IMR-90 (cell line): ENCODE measurements at regions not wholly inside any gene's neighbourhood (a gene's known extent, or its start where the extent isn't known, plus 50 kb on each side); places are given as distances from the start of the nearest gene placed in this dataset.

Source experiments
- ATAC-seq: fragments of 200-7000 bp; cut with Tn5 transposase; 2 replicates; pipeline ENCODE4 v1.9.1; 2020; ENCODE audit warnings: low read depth, mild to moderate bottlenecking, moderate library complexity
- BruUV-seq: library from RNA; stranded (reverse); fragments of 400-500 nt; replicated peaks from 2 replicates; lab custom pipeline; 2021; lab: Mats Ljungman, UMichigan
- CTCF ChIA-PET: fragments of 300-600 bp; formaldehyde crosslinking; extraction: SDS; loops from one replicate; lab custom pipeline; 2021; ENCODE audit warnings: antibody characterized with exemption; lab: Yijun Ruan, JAX
- POLR2A ChIA-PET: fragments of 300-600 bp; sonication (Branson Sonifier 250); formaldehyde crosslinking; loops from one replicate; lab custom pipeline; 2022; ENCODE audit warnings: antibody characterized with exemption; ENCODE audit not compliant: unreplicated experiment; lab: Charles Lee
- DNase-seq: peaks from one replicate; pipeline ENCODE4 v3.0.0; 2013
- H2AFZ ChIP-seq: replicated peaks from 2 replicates; pipeline ENCODE3; 2013; ENCODE audit warnings: low read length, mild to moderate bottlenecking; ENCODE audit not compliant: poor library complexity
- H2AK5ac ChIP-seq: 2 replicates; pipeline ENCODE4 v1.6.1; 2013; ENCODE audit warnings: low read depth, low read length, inconsistent platforms
- H2AK9ac ChIP-seq: replicated peaks from 2 replicates; pipeline ENCODE3; 2013; ENCODE audit warnings: mild to moderate bottlenecking, low read depth, low read length, moderate library complexity; ENCODE audit not compliant: poor library complexity
- H2BK120ac ChIP-seq: 2 replicates; pipeline ENCODE4 v1.6.1; 2013; ENCODE audit warnings: low read depth, low read length, inconsistent platforms
- H2BK15ac ChIP-seq: 3 replicates; pipeline ENCODE4 v1.6.1; 2013; ENCODE audit warnings: low read depth, low read length, inconsistent platforms
- H2BK20ac ChIP-seq: 2 replicates; pipeline ENCODE4 v1.6.1; 2013; ENCODE audit warnings: low read depth, mild to moderate bottlenecking, inconsistent platforms, low read length, moderate library complexity
- H2BK5ac ChIP-seq: 2 replicates; pipeline ENCODE4 v1.6.1; 2013; ENCODE audit warnings: mild to moderate bottlenecking, low read depth, low read length, inconsistent platforms; ENCODE audit not compliant: poor library complexity, severe bottlenecking
- H3K14ac ChIP-seq: replicated peaks from 2 replicates; pipeline ENCODE4 v1.6.1; 2013; ENCODE audit warnings: low read depth, low read length, inconsistent platforms
- H3K18ac ChIP-seq: 2 replicates; pipeline ENCODE4 v1.6.1; 2013; ENCODE audit warnings: low read depth, low read length, control low read depth
- H3K23ac ChIP-seq: 2 replicates; pipeline ENCODE4 v1.6.1; 2013; ENCODE audit warnings: low read depth, low read length, inconsistent platforms
- H3K27ac ChIP-seq: 2 replicates; pipeline ENCODE4 v1.5.1; 2013; ENCODE audit warnings: mild to moderate bottlenecking, control low read depth, low read length; ENCODE audit not compliant: insufficient read depth
- H3K27me3 ChIP-seq: 2 replicates; pipeline ENCODE4 v1.6.1; 2013; ENCODE audit warnings: low read length; ENCODE audit not compliant: control insufficient read depth, insufficient read depth
- H3K36me3 ChIP-seq: 2 replicates; pipeline ENCODE4 v1.6.1; 2013; ENCODE audit warnings: low read length, mixed read lengths; ENCODE audit not compliant: control insufficient read depth, insufficient read depth
- H3K4ac ChIP-seq: 2 replicates; pipeline ENCODE4 v1.6.1; 2013; ENCODE audit warnings: low read depth, low read length, inconsistent platforms
- H3K4me1 ChIP-seq: 2 replicates; pipeline ENCODE4 v1.6.1; 2013; ENCODE audit warnings: low read length, mixed read lengths; ENCODE audit not compliant: control insufficient read depth, insufficient read depth
- H3K4me2 ChIP-seq: 2 replicates; pipeline ENCODE4 v1.6.1; 2013; ENCODE audit warnings: low read depth, mild to moderate bottlenecking, control low read depth, low read length, moderate library complexity
- H3K4me3 ChIP-seq: 2 replicates; pipeline ENCODE4 v1.5.1; 2013; ENCODE audit warnings: low read depth, mild to moderate bottlenecking, control low read depth, low read length, moderate library complexity; ENCODE audit not compliant: insufficient read depth
- H3K56ac ChIP-seq: 2 replicates; pipeline ENCODE4 v1.6.1; 2013; ENCODE audit warnings: low read length, inconsistent platforms; ENCODE audit not compliant: insufficient read depth; ENCODE audit errors: extremely low read depth
- H3K79me1 ChIP-seq, 2 experiments: 2 replicates each; pipeline ENCODE4 v1.6.1; 2013; ENCODE audit warnings: low read length in 2 of 2, inconsistent platforms in 1 of 2, low read depth in 1 of 2
- H3K9ac ChIP-seq: 2 replicates; pipeline ENCODE4 v1.6.1; 2013; ENCODE audit warnings: low read depth, low read length, control low read depth
- H3K9me1 ChIP-seq: 2 replicates; pipeline ENCODE4 v1.6.1; 2013; ENCODE audit warnings: low read length, inconsistent platforms; ENCODE audit not compliant: insufficient read depth
- H3K9me3 ChIP-seq: 2 replicates; pipeline ENCODE4 v1.6.1; 2013; ENCODE audit warnings: low read length; ENCODE audit not compliant: control insufficient read depth, insufficient read depth
- H4K20me1 ChIP-seq: 2 replicates; pipeline ENCODE4 v1.6.1; 2013; ENCODE audit warnings: low read length, inconsistent platforms; ENCODE audit not compliant: insufficient read depth
- H4K5ac ChIP-seq: 2 replicates; pipeline ENCODE4 v1.6.1; 2013; ENCODE audit warnings: mild to moderate bottlenecking, low read depth, low read length, control low read depth
- H4K8ac ChIP-seq, 2 experiments: 2 replicates each; pipeline ENCODE4 v1.6.1; 2013; ENCODE audit warnings: low read depth in 2 of 2, low read length in 2 of 2, control low read depth in 1 of 2, inconsistent platforms in 1 of 2
- H4K91ac ChIP-seq: 2 replicates; pipeline ENCODE4 v1.6.1; 2013; ENCODE audit warnings: low read depth, low read length, inconsistent platforms; ENCODE audit not compliant: insufficient read depth
- BHLHE40 ChIP-seq: fragments of 150-350 bp; IDR thresholded peaks from 2 replicates; pipeline ENCODE4 v1.6.1; 2016; ENCODE audit warnings: mild to moderate bottlenecking, low read depth, low read length
- CEBPB ChIP-seq: IDR thresholded peaks from 2 replicates; pipeline ENCODE4 v1.6.1; 2012; ENCODE audit warnings: low read depth, low read length, improper control_type of control experiment
- CHD1 ChIP-seq: IDR thresholded peaks from 2 replicates; pipeline ENCODE4 v1.6.1; 2012; ENCODE audit warnings: low read depth, low read length, improper control_type of control experiment
- FOS ChIP-seq: fragments of 150-350 bp; IDR thresholded peaks from 2 replicates; pipeline ENCODE4 v1.6.1; 2016; ENCODE audit warnings: low read depth, low read length
- MAFK ChIP-seq: IDR thresholded peaks from 2 replicates; pipeline ENCODE4 v1.6.1; 2012; ENCODE audit warnings: low read depth, low read length, improper control_type of control experiment
- MAZ ChIP-seq: IDR thresholded peaks from 2 replicates; pipeline ENCODE4 v1.6.1; 2012; ENCODE audit warnings: low read depth, mild to moderate bottlenecking, low read length, improper control_type of control experiment, moderate library complexity, borderline replicate concordance
- MXI1 ChIP-seq: IDR thresholded peaks from 2 replicates; pipeline ENCODE4 v1.6.1; 2012; ENCODE audit warnings: low read depth, mild to moderate bottlenecking, low read length, moderate library complexity, borderline replicate concordance
- NFE2L2 ChIP-seq: fragments of 150-350 bp; IDR thresholded peaks from 2 replicates; pipeline ENCODE4 v1.6.1; 2016; ENCODE audit warnings: low read depth, mild to moderate bottlenecking, low read length
- POLR2A ChIP-seq: IDR thresholded peaks from 2 replicates; pipeline ENCODE4 v1.6.1; 2012; ENCODE audit warnings: mild to moderate bottlenecking, low read depth, low read length
- RAD21 ChIP-seq: IDR thresholded peaks from 2 replicates; pipeline ENCODE4 v1.6.1; 2012; ENCODE audit warnings: low read length, improper control_type of control experiment
- RCOR1 ChIP-seq: IDR thresholded peaks from 2 replicates; pipeline ENCODE4 v1.6.1; 2012; ENCODE audit warnings: mild to moderate bottlenecking, low read length, improper control_type of control experiment; ENCODE audit not compliant: insufficient replicate concordance
- RFX5 ChIP-seq: IDR thresholded peaks from 2 replicates; pipeline ENCODE4 v1.8.0; 2012; ENCODE audit warnings: low read depth, mild to moderate bottlenecking, low read length, moderate library complexity
- SMC3 ChIP-seq: fragments of 150-350 bp; IDR thresholded peaks from 2 replicates; pipeline ENCODE4 v1.6.1; 2016; ENCODE audit warnings: low read depth, mild to moderate bottlenecking, antibody characterized with exemption, low read length, moderate library complexity
- WGBS, 2 experiments: methylation state at CpG; one replicate each; pipeline versions ENCODE4 v1.1.5 to v1.1.7; 2013; ENCODE audit warnings: missing lambda C conversion rate in 2 of 2; ENCODE audit not compliant: insufficient read length in 1 of 2; ENCODE audit errors: extremely low coverage in 2 of 2; 5-methylcytosine and 5-hydroxymethylcytosine counted together
- dilution Hi-C: fragments of 300-500 bp; cut with HindIII; formaldehyde crosslinking; loops from one replicate; pipeline ENCODE4 v1.14.3; 2018; ENCODE audit warnings: low sequenced_read_pairs; ENCODE audit not compliant: unreplicated experiment
- in situ Hi-C: fragments of 300-500 bp; cut with MboI; formaldehyde crosslinking; loops from 3 replicates; pipeline ENCODE4 v1.14.3; 2019; ENCODE audit warnings: low sequenced_read_pairs, inconsistent platforms, mixed read lengths
- intact Hi-C: fragments of 100-400 bp; cut with micrococcal nuclease; formaldehyde crosslinking; loops from 2 replicates; pipeline ENCODE4 v1.10.0; 2022
- TF ChIP-seq, protein P1 (sequence below): fragments of 150-350 bp; IDR thresholded peaks from 2 replicates; pipeline ENCODE4 v1.6.1; 2016; ENCODE audit warnings: low read depth, mild to moderate bottlenecking, low read length, moderate library complexity, borderline replicate concordance
- TF ChIP-seq, protein P2 (sequence below): fragments of 150-350 bp; IDR thresholded peaks from 2 replicates; pipeline ENCODE4 v1.6.1; 2017; ENCODE audit warnings: mild to moderate bottlenecking, antibody characterized with exemption, low read length, low read depth
- TF ChIP-seq, protein P3 (sequence below): conservative IDR thresholded peaks from 2 replicates; pipeline ENCODE4 v1.5.1; 2012; ENCODE audit warnings: mild to moderate bottlenecking, low read depth, low read length, improper control_type of control experiment

DNA sequence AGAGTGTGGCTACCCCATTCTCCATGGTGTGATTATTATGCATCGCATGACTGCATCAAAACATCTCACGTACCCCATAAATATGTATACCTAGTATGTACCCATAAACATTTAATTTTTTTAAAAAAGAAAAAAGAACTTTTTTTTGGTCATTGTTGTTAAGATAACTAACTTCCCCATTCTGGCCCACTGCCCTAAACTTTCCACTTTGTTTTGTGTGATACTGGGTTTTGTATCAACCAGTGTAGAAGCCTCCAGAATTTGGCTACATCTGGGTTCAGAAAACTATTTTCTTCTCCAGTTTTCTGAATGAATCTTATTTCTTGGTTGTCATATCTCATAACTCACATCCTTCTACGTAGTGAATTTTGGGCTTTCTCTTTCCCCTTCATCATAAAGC lies 62.3 kb upstream of the NABP1 start:
- peaks cover 4% of the 10 kb centered on the region; the same call in 1 of the 2 replicates for H3K9me1 ChIP-seq
- no peaks in the 10 kb centered on the region for H4K20me1 ChIP-seq
- H2BK5ac ChIP-seq = no peak overlapping the region
- no peak for ATAC-seq
- no peak overlapping the region for H3K23ac ChIP-seq
- no peak overlapping the region for H2AK5ac ChIP-seq
- in situ Hi-C loops (no loop called here), dilution Hi-C loops (no loop called here), intact Hi-C loops (no loop called here)
- no peak overlapping the region for H2BK20ac ChIP-seq
- TF ChIP-seq RAD21 = no peak
- no peak for TF ChIP-seq BHLHE40
- TF ChIP-seq CEBPB = no peak
- TF ChIP-seq, protein P1, sequence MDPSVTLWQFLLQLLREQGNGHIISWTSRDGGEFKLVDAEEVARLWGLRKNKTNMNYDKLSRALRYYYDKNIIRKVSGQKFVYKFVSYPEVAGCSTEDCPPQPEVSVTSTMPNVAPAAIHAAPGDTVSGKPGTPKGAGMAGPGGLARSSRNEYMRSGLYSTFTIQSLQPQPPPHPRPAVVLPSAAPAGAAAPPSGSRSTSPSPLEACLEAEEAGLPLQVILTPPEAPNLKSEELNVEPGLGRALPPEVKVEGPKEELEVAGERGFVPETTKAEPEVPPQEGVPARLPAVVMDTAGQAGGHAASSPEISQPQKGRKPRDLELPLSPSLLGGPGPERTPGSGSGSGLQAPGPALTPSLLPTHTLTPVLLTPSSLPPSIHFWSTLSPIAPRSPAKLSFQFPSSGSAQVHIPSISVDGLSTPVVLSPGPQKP = no peak
- no peak for TF ChIP-seq SMC3
- TF ChIP-seq, protein P2, sequence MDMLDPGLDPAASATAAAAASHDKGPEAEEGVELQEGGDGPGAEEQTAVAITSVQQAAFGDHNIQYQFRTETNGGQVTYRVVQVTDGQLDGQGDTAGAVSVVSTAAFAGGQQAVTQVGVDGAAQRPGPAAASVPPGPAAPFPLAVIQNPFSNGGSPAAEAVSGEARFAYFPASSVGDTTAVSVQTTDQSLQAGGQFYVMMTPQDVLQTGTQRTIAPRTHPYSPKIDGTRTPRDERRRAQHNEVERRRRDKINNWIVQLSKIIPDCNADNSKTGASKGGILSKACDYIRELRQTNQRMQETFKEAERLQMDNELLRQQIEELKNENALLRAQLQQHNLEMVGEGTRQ = no peak
- TF ChIP-seq MAZ = no peak
- TF ChIP-seq RCOR1 = no peak
- no peak for TF ChIP-seq CHD1
- no peak for TF ChIP-seq NFE2L2
- no peak for TF ChIP-seq POLR2A
- no peak for TF ChIP-seq MAFK
- no peak for TF ChIP-seq MXI1
- TF ChIP-seq, protein P3, sequence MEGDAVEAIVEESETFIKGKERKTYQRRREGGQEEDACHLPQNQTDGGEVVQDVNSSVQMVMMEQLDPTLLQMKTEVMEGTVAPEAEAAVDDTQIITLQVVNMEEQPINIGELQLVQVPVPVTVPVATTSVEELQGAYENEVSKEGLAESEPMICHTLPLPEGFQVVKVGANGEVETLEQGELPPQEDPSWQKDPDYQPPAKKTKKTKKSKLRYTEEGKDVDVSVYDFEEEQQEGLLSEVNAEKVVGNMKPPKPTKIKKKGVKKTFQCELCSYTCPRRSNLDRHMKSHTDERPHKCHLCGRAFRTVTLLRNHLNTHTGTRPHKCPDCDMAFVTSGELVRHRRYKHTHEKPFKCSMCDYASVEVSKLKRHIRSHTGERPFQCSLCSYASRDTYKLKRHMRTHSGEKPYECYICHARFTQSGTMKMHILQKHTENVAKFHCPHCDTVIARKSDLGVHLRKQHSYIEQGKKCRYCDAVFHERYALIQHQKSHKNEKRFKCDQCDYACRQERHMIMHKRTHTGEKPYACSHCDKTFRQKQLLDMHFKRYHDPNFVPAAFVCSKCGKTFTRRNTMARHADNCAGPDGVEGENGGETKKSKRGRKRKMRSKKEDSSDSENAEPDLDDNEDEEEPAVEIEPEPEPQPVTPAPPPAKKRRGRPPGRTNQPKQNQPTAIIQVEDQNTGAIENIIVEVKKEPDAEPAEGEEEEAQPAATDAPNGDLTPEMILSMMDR = no peak
- TF ChIP-seq FOS = no peak
- TF ChIP-seq RFX5 = no peak
- no peak overlapping the region for H3K27ac ChIP-seq
- H2AK9ac ChIP-seq = no peak overlapping the region
- H2AFZ ChIP-seq = no peak overlapping the region
- H4K5ac ChIP-seq = no peak overlapping the region
- no peak overlapping the region for H2BK120ac ChIP-seq
- H3K4me2 ChIP-seq = no peak overlapping the region
- H3K18ac ChIP-seq = no peak overlapping the region
- no peak overlapping the region for H2BK15ac ChIP-seq
- no CpG with 5 or more reads among the region's 3 CpGs for WGBS, 2 experiments
- no peaks in the 10 kb centered on the region for H3K79me1 ChIP-seq
- CTCF ChIA-PET = no interaction called here
- no peak overlapping the region for H3K4me3 ChIP-seq
- no TSS peak for BruUV-seq
- H3K4ac ChIP-seq = no peak overlapping the region
- no peak overlapping the region for H3K56ac ChIP-seq
- no peak overlapping the region for H4K8ac ChIP-seq
- H3K27me3 ChIP-seq = no peaks in the 10 kb centered on the region
- peaks cover 15% of the 10 kb centered on the region for H3K4me1 ChIP-seq
- H3K9me3 ChIP-seq = no peaks in the 10 kb centered on the region
- DNase-seq = no peak
- H3K36me3 ChIP-seq = no peaks in the 10 kb centered on the region
- no peak overlapping the region for H3K9ac ChIP-seq
- POLR2A ChIA-PET = no interaction called here
- no peak overlapping the region for H4K91ac ChIP-seq
- no peak overlapping the region for H3K14ac ChIP-seq
